ENCODE measurements at regions not wholly inside any gene's neighbourhood (a gene's known extent, or its start where the extent isn't known, plus 50 kb on each side); places are given as distances from the start of the nearest gene placed in this dataset.
"Not testable (repeated sequence)": the region's sequence is repeated elsewhere in the genome, so short reads cannot be mapped to it uniquely, and the experiment has no call there.

- DNase-seq (ENCODE audit: low read depth in 1 of 2, low spot score in 1 of 2): no peak
These were observed 100.4 kb upstream of the HES1 start for GRCh38 chr3:194035406-194036138.

GRCh38 chr3:194036842-194037241, 99.1 kb upstream of the HES1 start:
- no peak for DNase-seq (ENCODE audit: low read depth in 1 of 2, low spot score in 1 of 2)

- not testable (repeated sequence) for DNase-seq (ENCODE audit: low read depth in 1 of 2, low spot score in 1 of 2)
These were observed 97.6 kb upstream of the HES1 start for GRCh38 chr3:194038346-194038745.

- DNase-seq (ENCODE audit: low read depth in 1 of 2, low spot score in 1 of 2): no peak
These were observed 97.0 kb upstream of the HES1 start for GRCh38 chr3:194038960-194039359.

GRCh38 chr3:194040516-194041273, 95.3 kb upstream of the HES1 start:
- DNase-seq (ENCODE audit: low read depth in 1 of 2, low spot score in 1 of 2): no peak

DNA sequence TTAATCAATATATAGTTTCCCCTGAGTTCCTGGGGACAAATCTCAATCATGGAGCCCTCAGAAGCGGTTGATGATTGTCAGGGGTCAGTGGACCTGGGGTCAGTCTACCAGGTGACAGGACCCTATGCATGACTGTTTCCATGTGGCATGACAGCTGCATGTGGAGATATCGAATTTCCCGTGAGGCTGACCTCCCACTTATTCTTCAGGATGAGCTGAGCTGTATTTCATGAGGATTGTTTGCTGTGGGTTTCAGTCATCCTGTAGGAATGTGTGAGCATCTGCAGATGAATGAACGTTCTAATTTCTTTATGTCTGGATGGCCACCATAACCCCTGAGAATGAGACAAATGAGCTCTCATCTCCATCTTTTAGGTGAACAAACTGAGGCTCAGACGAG, 93.0 kb upstream of the HES1 start:
- no peak for DNase-seq (ENCODE audit: low read depth in 1 of 2, low spot score in 1 of 2)

- DNase-seq (ENCODE audit: low read depth in 1 of 2, low spot score in 1 of 2): no peak
These were observed 92.4 kb upstream of the HES1 start for GRCh38 chr3:194043516-194043915.

- no peak for DNase-seq (ENCODE audit: low read depth in 1 of 2, low spot score in 1 of 2)
These were observed 90.7 kb upstream of the HES1 start for GRCh38 chr3:194045289-194045688.

- DNase-seq (ENCODE audit: low read depth in 1 of 2, low spot score in 1 of 2): no peak
These were observed 90.0 kb upstream of the HES1 start for GRCh38 chr3:194045919-194046318.

DNA sequence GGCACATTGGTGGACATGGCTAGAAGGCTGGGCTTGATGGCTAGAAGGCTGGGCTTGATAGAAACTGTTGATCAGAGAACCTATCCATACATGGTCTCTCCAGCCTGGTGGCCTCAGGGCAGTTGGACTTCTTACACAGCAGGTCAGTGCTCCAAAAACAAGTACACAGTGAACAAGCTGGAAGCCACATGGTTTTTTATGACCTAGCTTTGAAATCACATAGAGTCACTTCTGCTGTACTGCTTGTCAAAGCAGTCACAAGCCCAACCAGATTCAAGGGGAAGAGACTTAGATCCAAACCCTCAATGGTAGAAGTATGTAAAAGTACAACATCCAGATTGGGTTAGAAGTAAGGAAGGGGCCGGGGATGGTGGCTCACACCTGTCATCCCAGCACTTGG, 89.4 kb upstream of the HES1 start:
- DNase-seq (ENCODE audit: low read depth in 1 of 2, low spot score in 1 of 2): no peak

DNA sequence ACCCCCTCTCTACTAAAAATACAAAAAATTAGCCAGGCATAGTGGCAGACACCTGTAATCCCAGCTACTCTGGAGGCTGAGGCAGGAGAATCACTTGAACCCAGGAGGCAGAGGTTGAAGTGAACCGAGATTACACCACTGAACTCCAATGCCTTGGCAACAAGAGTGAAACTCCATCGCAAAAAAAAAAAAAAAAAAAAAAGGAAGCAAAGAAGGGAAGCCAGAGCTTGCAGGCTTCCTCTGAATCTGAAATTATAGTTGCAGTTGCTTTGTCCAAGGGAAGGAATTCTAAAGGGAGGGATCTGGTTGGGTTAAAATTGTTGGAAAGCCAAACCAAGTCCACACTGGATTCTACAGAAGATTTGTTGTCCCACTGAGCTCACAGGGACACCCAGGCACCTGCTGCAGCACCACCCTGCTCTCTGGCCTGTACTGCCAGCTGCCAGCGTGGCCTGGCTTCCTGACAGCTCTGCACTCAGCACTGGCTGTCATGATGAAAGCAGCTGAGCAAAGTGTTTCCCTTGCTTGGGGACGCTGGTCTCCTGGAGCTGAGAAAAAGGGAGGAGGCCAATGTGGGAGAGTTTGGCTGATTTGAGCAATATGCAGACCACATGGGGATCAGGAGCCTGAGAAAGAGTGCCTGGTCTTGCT, 88.8 kb upstream of the HES1 start:
- no peak for DNase-seq (ENCODE audit: low read depth in 1 of 2, low spot score in 1 of 2)

DNA sequence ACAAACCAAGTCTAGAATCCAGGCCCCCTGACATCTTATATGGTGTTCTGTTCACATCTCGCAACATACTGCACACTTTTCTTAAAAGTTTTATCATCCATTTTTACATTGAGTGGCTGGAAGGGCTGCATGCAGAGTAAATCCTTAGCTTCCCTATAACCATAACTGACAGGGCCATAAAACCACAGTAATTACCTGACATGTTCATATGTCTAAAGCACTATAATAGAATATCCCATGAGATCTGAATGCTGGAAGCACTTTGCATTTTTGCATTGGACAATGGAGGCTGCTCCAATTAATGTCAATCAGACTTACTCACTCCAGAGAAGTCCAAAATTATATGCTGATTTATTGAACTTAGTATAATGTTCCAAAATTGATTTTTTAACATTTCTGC, 86.6 kb upstream of the HES1 start:
- no peak for DNase-seq (ENCODE audit: low read depth in 1 of 2, low spot score in 1 of 2)

DNA sequence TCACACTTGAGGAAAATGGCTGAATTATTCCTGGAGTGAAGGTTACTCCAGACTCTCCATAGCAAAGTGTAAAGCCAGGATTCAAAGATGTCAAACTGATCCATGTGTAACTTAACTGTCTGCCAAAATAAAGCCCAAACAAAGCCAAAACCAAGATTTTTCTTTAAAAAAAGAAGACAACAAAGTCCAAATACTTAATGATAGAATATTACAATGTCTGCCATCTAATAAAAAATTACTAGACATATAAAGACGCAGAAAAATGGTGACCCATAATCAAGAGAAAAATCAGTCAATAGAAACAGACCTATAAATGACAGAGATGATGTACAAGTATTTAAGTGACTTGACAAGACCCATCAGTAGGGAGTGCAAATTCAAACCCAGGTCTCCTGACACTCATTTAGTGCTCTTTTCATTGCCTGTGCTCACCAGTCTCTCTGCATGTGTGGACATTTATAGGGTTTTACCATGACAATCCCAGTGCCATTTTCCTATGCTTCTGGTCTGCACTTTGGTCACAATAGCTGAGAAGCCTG, 85.1 kb upstream of the HES1 start:
- DNase-seq (ENCODE audit: low read depth in 1 of 2, low spot score in 1 of 2): no peak

DNA sequence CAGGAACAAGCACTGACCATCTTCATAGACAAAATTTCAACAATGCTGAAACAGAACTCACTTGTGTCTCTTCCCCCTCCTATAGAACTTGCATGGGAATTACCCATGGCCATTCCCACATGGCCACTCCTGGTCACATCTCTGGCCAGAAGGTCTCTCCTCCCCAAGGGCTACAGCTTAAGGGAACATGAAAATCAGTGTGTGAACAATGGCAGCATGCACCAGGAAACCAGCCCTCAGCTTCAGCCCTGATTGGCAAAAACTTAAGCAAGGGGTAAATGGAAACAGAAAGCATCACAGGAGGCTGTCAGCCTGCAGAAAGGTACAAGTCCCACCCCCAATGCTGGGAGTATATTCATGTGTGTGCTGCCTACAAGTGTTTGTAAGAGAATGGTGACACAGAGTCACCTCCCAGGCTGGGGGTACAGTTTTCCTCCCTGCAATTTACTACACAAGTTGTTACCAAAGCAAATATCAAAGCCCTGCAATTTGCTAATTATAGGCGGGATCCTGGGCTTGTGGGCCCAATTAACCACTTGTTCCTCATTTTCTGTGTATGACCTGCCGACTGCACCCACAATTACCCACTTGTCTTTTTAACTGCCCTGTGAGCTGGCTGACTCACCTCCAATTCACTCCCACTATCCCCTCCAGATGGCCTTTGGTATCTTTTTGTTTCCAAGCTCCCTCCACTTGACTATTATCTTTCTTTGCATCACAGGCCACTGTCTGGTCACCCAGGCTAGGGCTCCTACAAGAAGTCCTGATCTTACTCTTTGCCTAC, 84.4 kb upstream of the HES1 start:
- DNase-seq (ENCODE audit: low read depth in 1 of 2, low spot score in 1 of 2): no peak

DNA sequence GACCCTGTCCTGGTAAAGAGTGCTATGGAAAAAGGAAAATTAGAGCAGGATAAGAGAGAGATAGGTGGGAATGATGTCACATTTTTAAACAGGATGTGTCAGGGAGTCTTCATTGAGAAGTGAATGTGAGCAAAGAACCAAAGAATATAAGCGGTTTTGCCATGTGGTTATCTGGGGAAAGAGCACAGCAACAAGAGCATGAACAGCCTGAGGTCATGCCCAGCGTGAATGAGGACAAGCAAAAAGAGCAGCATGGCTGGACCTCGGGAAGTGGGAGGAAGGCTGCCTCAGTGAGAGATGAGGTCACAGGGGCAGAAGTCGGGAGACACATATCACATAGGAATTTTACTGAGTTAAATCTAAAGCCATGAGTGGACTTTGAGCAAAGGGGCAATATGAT, 82.8 kb upstream of the HES1 start:
- DNase-seq (ENCODE audit: low read depth in 1 of 2, low spot score in 1 of 2): no peak

- no peak for DNase-seq (ENCODE audit: low read depth in 1 of 2, low spot score in 1 of 2)
These were observed 81.9 kb upstream of the HES1 start for GRCh38 chr3:194054016-194054415.

DNA sequence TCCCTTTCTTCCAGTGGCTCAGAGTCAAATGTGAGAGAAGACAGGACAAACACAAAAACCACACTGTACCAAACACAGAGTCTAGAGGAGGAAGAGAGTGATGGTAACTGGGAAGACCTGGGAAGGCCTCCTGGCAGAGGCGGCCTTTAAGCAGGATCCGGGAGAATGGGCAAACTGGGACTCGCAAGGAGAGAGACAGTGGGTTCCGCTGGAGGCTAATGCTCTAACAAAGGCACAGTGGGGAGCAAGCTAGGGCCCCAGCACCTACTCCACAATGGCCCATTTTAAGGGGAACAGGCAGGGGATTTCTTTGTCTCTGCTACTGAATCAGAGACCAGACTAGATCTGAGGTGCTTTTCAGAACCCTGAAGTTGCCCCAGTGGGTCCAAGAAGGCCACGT, 81.4 kb upstream of the HES1 start:
- no peak for DNase-seq (ENCODE audit: low read depth in 1 of 2, low spot score in 1 of 2)

GRCh38 chr3:194054961-194055360, 81.0 kb upstream of the HES1 start:
- no peak for DNase-seq (ENCODE audit: low read depth in 1 of 2, low spot score in 1 of 2)

DNA sequence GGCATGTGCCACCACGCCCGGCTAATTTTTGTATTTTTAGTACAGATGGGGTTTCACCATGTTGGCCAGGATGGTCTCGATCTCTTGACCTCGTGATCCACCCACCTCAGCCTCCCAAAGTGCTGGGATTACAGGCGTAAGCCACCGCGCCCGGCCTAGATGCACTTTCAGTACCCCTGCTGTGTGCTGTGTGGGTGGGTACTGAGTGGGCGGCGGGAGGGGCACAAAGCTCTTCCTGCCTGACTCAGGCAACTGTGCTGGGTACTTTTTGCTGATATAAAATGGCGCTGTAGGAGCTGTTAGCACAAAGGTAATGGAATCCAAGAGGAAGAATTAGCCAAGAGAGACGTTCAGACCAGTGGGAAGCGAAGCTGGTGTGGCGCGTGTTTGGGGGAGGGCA, 79.6 kb upstream of the HES1 start:
- DNase-seq (ENCODE audit: low read depth in 1 of 2, low spot score in 1 of 2): not testable (repeated sequence)

DNA sequence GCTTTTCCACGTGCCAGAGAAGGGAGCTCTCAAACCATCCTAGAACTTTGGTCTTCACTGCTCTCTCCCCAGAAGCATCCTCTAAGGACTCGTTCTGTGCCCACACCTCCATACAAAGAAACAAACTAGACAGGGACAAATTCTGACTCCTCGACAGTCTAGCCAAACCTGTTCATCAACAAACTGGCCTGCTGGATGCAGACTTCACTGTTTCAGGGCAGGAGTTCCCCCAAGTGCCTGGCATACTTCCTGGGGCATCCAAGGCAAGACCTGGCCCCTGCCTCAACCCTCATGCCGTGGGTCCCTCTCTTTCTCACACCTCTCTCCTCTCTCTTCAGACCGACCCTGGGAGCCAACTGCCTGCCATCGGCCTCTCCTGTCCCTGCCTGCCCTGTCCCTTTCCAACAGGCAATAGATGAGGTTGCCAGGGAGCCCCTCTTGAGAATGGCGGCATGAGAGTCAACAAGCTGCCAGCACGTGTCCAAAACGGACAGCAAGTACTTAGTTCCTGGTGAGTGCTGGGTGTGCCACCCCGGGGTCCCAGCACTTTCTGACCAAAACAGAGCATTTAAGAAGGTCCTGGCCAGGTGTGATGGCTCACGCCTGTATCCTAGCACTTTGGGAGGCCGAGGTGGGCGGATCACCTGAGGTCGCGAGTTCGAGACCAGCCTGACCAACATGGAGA, 79.1 kb upstream of the HES1 start:
- no peak for DNase-seq (ENCODE audit: low read depth in 1 of 2, low spot score in 1 of 2)
